ENCODE measurements at regions not wholly inside any gene's neighbourhood (a gene's known extent, or its start where the extent isn't known, plus 50 kb on each side); places are given as distances from the start of the nearest gene placed in this dataset.
"Not testable (repeated sequence)": the region's sequence is repeated elsewhere in the genome, so short reads cannot be mapped to it uniquely, and the experiment has no call there.

DNA sequence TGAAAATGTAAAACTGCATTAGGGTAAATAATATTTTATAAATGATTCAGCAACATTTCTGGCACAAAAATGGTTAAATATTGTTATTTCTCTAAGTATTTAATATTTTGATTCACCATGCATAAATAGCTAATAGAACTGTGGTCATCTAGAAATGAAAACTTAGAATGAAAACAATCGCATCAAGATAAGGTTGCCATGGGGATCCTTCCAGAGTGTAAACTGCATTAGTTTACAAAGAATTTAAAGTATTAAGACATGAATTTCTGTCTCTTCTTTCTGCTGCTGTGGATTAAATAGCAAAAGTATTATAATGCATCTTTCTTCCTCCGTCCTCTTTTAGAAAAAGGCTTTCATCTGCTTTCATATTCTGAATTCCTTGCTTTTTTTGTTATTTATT is 1064.6 kb upstream of the SLIT2 start:
- TF ChIP-seq, protein P1, sequence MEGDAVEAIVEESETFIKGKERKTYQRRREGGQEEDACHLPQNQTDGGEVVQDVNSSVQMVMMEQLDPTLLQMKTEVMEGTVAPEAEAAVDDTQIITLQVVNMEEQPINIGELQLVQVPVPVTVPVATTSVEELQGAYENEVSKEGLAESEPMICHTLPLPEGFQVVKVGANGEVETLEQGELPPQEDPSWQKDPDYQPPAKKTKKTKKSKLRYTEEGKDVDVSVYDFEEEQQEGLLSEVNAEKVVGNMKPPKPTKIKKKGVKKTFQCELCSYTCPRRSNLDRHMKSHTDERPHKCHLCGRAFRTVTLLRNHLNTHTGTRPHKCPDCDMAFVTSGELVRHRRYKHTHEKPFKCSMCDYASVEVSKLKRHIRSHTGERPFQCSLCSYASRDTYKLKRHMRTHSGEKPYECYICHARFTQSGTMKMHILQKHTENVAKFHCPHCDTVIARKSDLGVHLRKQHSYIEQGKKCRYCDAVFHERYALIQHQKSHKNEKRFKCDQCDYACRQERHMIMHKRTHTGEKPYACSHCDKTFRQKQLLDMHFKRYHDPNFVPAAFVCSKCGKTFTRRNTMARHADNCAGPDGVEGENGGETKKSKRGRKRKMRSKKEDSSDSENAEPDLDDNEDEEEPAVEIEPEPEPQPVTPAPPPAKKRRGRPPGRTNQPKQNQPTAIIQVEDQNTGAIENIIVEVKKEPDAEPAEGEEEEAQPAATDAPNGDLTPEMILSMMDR (IDR thresholded peaks at IDR 0.05), result no peak
- TF ChIP-seq POLR2A (IDR thresholded peaks at IDR 0.05), result no peak

DNA sequence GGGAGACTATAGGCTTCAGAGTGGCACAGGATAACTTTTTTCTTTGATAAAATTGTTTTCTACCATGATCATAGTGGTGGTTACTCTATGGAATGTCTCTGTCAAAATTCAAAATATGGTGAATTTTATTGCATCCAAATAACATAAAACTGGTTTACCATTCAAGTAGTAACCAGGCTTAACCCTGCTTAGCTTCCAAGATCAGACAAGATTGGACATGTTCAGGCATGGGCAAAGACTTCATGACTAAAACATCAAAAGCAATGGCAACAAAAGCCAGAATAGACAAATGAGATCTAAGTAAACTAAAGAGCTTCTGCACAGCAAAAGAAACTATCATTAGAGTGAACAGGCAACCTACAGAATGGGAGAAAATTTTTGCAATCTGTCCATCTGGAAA is 1070.1 kb upstream of the SLIT2 start:
- intact Hi-C loops (cut with DNase I); H3K27ac ChIP-seq; DNase-seq; H3K36me3 ChIP-seq (replicated peaks in 1 of 2); H3K9me3 ChIP-seq (replicated peaks in 1 of 3); H3K27me3 ChIP-seq; H3K4me3 ChIP-seq; H3K4me1 ChIP-seq (replicated peaks in 1 of 2): not testable (repeated sequence)

More for the DNA sequence above, 1064.6 kb upstream of the SLIT2 start:
- WGBS, 4 donors, result 30 to 52% (median 40%) methylated on average over 2 of the region's 2 CpGs
- intact Hi-C loops (cut with DNase I), result no loop called here
- no peak overlapping the region for H3K27ac ChIP-seq
- H3K4me3 ChIP-seq, result no peak overlapping the region
- H3K27me3 ChIP-seq, result no peaks in the 10 kb centered on the region
- H3K4me1 ChIP-seq (replicated peaks in 1 of 2), result no peaks in the 10 kb centered on the region
- peaks cover 0 to 6% (median 0%) of the 10 kb centered on the region in 3 donors for H3K9me3 ChIP-seq (replicated peaks in 1 of 3)
- no peaks in the 10 kb centered on the region for H3K36me3 ChIP-seq (replicated peaks in 1 of 2)
- no peak for DNase-seq

DNA sequence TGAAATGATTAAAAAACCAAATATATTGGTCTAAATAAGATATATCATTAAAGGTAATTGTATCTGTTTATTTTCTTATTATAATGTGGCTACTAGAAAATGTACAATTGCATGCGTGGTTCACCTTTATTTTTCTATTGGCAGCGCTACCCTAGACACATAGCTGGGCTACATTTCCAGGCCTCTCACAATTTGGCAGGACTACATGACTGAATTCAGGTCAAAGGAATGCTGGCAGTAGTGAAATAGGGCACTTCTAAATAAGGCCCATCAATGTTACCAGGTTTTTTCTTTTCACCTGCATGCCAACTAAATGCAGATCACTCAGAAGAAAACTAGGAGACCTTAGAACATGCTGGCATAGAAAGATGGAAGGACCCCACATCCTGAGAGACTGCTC is 1072.9 kb upstream of the SLIT2 start:
- intact Hi-C loops (cut with DNase I), result no loop called here
- no peak for TF ChIP-seq POLR2A (IDR thresholded peaks at IDR 0.05)
- TF ChIP-seq, protein P1 (IDR thresholded peaks at IDR 0.05), result no peak
- no peaks in the 10 kb centered on the region for H3K9me3 ChIP-seq (replicated peaks in 1 of 3)
- H3K27me3 ChIP-seq, result no peaks in the 10 kb centered on the region
- H3K4me1 ChIP-seq (replicated peaks in 1 of 2), result no peaks in the 10 kb centered on the region
- WGBS, 4 donors, result 90 to 95% (median 93%) methylated on average over 2 of the region's 2 CpGs
- no peak overlapping the region for H3K27ac ChIP-seq
- H3K36me3 ChIP-seq (replicated peaks in 1 of 2), result no peaks in the 10 kb centered on the region
- no peak overlapping the region for H3K4me3 ChIP-seq
- DNase-seq, result no peak

DNA sequence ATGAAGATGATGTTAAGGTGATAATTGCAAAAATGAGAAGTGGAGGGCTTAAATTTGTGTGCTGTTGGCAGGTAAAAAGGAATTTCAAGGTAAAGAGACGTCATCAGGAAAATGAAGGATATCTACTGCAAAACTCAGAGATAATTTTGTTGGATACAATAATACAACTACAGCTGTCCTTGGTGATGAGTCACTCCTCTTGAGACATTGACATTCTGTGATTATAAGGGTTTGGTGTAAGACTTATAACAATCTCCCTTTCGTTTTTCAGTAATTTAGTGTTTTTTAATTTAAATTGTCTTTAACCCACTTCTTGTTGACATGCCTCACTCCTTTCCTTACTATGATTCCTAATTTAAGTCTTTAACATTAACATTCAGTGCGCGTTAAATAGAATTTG is 1074.1 kb upstream of the SLIT2 start:
- 55 to 72% (median 64%) methylated on average over 4 of the region's 4 CpGs for WGBS, 4 donors
- Histone ChIP-seq H3K27me3 (no peaks in the 10 kb centered on the region), H3K4me3 (no peak overlapping the region), H3K9me3 (replicated peaks in 1 of 3) (no peaks in the 10 kb centered on the region), H3K36me3 (replicated peaks in 1 of 2) (no peaks in the 10 kb centered on the region), H3K4me1 (replicated peaks in 1 of 2) (no peaks in the 10 kb centered on the region), H3K27ac (no peak overlapping the region)
- intact Hi-C loops (cut with DNase I), result no loop called here
- DNase-seq, result no peak
- no peak for TF ChIP-seq POLR2A (IDR thresholded peaks at IDR 0.05)
- TF ChIP-seq, protein P1 (IDR thresholded peaks at IDR 0.05), result no peak

DNA sequence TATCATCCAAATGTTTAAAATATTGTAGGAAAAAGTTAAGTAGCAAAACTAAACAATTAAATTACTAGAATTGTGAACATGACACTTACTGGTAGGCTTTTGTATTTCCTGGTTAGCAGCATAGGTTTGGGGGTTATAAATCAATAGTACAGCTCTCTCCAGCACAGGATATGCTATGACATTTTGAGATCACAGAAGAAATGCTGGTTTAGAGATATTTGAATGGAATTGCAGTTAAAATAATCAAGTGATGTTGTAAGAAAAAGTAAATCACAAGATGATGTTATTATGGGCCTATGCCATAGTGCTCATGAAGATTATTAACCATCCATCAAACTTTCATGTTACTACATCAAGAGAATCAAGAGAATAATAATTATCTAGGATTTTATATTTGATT is 1079.9 kb upstream of the SLIT2 start:
- Histone ChIP-seq H3K27me3 (no peaks in the 10 kb centered on the region), H3K9me3 (replicated peaks in 1 of 3) (no peaks in the 10 kb centered on the region), H3K27ac (no peak overlapping the region), H3K4me3 (no peak overlapping the region), H3K4me1 (replicated peaks in 1 of 2) (no peaks in the 10 kb centered on the region), H3K36me3 (replicated peaks in 1 of 2) (no peaks in the 10 kb centered on the region)
- DNase-seq, result no peak
- TF ChIP-seq POLR2A (IDR thresholded peaks at IDR 0.05), result no peak
- TF ChIP-seq, protein P1 (IDR thresholded peaks at IDR 0.05), result no peak
- intact Hi-C loops (cut with DNase I), result no loop called here

Measured in adrenal gland (tissue), 9 donors.